ENCODE measurements at regions not wholly inside any gene's neighbourhood (a gene's known extent, or its start where the extent isn't known, plus 50 kb on each side); places are given as distances from the start of the nearest gene placed in this dataset.
"Not testable (repeated sequence)": the region's sequence is repeated elsewhere in the genome, so short reads cannot be mapped to it uniquely, and the experiment has no call there.

DNA sequence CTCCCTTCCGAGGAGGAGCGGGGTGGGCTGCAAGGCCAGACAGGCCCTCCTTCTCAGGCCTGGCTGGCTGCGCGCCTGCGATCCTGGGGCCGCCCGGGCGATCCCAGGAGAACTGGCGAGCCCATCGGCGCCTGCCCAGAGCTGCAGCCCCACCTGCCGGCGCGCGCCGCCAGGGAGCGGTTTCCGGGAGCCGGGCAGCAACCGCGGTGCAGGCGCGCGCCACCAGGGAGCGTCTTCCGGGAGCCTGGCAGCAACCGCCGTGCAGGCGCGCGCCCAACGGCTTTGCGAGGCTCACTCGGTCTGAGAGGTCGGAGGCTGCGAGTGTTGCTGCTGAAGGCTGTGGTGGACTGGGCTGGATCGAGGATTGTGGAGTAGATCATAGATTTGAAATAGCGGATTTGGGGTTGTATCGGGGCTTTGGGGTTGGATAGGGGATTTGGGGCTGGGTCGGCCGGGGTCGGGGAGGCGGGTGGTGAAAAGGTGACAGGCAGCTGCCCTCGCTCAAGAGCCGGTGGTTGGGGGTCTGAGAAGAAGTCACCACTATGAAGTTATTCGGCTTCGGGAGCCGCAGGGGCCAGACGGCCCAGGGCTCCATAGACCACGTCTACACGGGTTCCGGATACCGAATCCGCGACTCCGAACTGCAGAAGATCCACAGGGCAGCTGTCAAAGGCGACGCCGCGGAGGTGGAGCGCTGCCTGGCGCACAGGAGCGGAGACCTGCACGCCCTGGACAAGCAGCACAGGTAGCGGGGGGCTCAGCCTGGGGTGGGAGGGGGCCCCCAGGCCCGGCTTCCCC, 668.9 kb downstream of the SPATA31A6 start:
- H3K79me2 ChIP-seq (ENCODE audit: low read length); H3K9me2 ChIP-seq (replicated peaks; ENCODE audit: insufficient read depth, low read length); H3K27ac ChIP-seq (ENCODE audit: low read length); H3K36me3 ChIP-seq (replicated peaks; ENCODE audit: insufficient read depth, low read length); H3F3A ChIP-seq (ENCODE audit: insufficient read depth, low read length); H3K27me3 ChIP-seq (replicated peaks; ENCODE audit: insufficient read depth, low read length); H4K20me1 ChIP-seq (ENCODE audit: insufficient read depth, low read length); H3K9me3 ChIP-seq (replicated peaks; ENCODE audit: insufficient read depth, low read length); H3K4me1 ChIP-seq (ENCODE audit: low read length): not testable (repeated sequence)
- H3K9ac ChIP-seq (ENCODE audit: low read length), result peak overlapping the region; percentile 13; the same call in 1 of the 2 replicates
- H2AFZ ChIP-seq (ENCODE audit: low read length), result peak overlapping the region; percentile 59
- H3K4me3 ChIP-seq (ENCODE audit: low read length), result peak overlapping the region; percentile 65
- peak; percentile 87 for DNase-seq
- H3K4me2 ChIP-seq (ENCODE audit: low read depth, low read length), result peak overlapping the region; percentile 62; the same call in 1 of the 2 replicates
- TF ChIP-seq, protein P1, sequence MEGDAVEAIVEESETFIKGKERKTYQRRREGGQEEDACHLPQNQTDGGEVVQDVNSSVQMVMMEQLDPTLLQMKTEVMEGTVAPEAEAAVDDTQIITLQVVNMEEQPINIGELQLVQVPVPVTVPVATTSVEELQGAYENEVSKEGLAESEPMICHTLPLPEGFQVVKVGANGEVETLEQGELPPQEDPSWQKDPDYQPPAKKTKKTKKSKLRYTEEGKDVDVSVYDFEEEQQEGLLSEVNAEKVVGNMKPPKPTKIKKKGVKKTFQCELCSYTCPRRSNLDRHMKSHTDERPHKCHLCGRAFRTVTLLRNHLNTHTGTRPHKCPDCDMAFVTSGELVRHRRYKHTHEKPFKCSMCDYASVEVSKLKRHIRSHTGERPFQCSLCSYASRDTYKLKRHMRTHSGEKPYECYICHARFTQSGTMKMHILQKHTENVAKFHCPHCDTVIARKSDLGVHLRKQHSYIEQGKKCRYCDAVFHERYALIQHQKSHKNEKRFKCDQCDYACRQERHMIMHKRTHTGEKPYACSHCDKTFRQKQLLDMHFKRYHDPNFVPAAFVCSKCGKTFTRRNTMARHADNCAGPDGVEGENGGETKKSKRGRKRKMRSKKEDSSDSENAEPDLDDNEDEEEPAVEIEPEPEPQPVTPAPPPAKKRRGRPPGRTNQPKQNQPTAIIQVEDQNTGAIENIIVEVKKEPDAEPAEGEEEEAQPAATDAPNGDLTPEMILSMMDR (IDR thresholded peaks at IDR 0.05; ENCODE audit: low read length), result peak; percentile 62

DNA sequence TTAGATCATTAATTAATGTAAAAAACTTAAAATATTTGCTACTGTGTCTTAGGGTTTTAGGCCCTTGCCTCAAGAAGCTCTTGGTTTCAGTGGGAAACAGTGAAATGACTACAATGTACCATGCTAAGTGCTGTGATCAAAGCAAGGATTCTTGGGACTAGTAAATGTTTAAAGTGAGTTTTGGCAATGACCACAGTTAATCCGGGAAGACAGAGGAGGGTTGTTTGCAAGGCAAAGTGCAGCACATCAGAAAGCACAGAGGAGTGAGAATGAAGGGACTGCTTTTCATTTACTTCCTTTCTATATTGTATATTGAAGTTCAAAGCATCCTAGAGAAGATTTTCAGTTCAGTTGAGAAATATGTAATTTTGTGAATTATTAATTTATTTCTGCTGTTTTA, 676.7 kb downstream of the SPATA31A6 start:
- DNase-seq, result not testable (repeated sequence)

DNA sequence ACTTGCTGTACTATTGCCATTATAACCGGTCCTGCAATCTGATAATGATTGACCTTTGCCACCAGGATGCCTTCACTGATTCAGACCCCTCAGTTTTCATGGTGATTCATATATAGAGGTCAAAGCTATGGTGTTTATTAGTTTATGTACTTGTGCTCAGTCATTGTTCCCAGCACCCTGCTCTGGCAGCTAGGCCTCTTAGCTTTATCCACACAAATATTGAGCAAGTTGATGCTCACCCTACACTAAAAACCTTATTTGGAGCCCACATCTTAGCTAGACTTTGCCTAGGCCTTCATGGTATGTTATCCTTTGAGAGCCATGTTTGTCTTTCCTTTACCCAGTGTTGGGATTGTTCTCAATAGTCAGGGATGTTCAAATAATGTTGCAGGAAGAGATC, 679.0 kb downstream of the SPATA31A6 start:
- not testable (repeated sequence) for H2AFZ ChIP-seq (ENCODE audit: low read length); H3K79me2 ChIP-seq (ENCODE audit: low read length); H3K4me1 ChIP-seq (ENCODE audit: low read length); H3K27me3 ChIP-seq (replicated peaks; ENCODE audit: insufficient read depth, low read length); H3K36me3 ChIP-seq (replicated peaks; ENCODE audit: insufficient read depth, low read length); H3K4me2 ChIP-seq (ENCODE audit: low read depth, low read length); H3K9me2 ChIP-seq (replicated peaks; ENCODE audit: insufficient read depth, low read length); H3K9ac ChIP-seq (ENCODE audit: low read length); H3K4me3 ChIP-seq (ENCODE audit: low read length); H3K27ac ChIP-seq (ENCODE audit: low read length); H4K20me1 ChIP-seq (ENCODE audit: insufficient read depth, low read length); DNase-seq; H3K9me3 ChIP-seq (replicated peaks; ENCODE audit: insufficient read depth, low read length); H3F3A ChIP-seq (ENCODE audit: insufficient read depth, low read length)

More for the DNA sequence above, 676.7 kb downstream of the SPATA31A6 start:
- H3K4me2 ChIP-seq (ENCODE audit: low read depth, low read length); H2AFZ ChIP-seq (ENCODE audit: low read length); H3K27ac ChIP-seq (ENCODE audit: low read length); H3K36me3 ChIP-seq (replicated peaks; ENCODE audit: insufficient read depth, low read length); H3F3A ChIP-seq (ENCODE audit: insufficient read depth, low read length); H3K9me3 ChIP-seq (replicated peaks; ENCODE audit: insufficient read depth, low read length); H3K27me3 ChIP-seq (replicated peaks; ENCODE audit: insufficient read depth, low read length); H3K79me2 ChIP-seq (ENCODE audit: low read length); H3K9ac ChIP-seq (ENCODE audit: low read length); H3K4me1 ChIP-seq (ENCODE audit: low read length); H3K4me3 ChIP-seq (ENCODE audit: low read length); H4K20me1 ChIP-seq (ENCODE audit: insufficient read depth, low read length); H3K9me2 ChIP-seq (replicated peaks; ENCODE audit: insufficient read depth, low read length): not testable (repeated sequence)
